Naive thymus-derived CD8-positive, alpha-beta T cell (primary cell): ENCODE measurements at regions not wholly inside any gene's neighbourhood (a gene's known extent, or its start where the extent isn't known, plus 50 kb on each side); places are given as distances from the start of the nearest gene placed in this dataset.
"Not testable (repeated sequence)": the region's sequence is repeated elsewhere in the genome, so short reads cannot be mapped to it uniquely, and the experiment has no call there.

Source experiments
- ATAC-seq, 2 donors: fragments of 150-1000 bp; cut with Tn5 transposase in 1 of 2; sonication (Bioruptor Pico), chemical (Tn5 transposase) in 1 of 2; 1 replicate in 1 of 2; 2 replicates in 1 of 2; pipeline ENCODE4 v1.10.0; 2021; ENCODE audit warnings: mild to moderate bottlenecking in 2 of 2, moderate library complexity in 2 of 2
- POLR2A ChIA-PET: fragments of 350-600 bp; sonication (Branson Sonifier 250); formaldehyde crosslinking; loops from one replicate; lab custom pipeline; 2021; ENCODE audit warnings: antibody characterized with exemption; lab: Charles Lee
- DNase-seq, 10 donors: peaks; one replicate each; pipeline versions ENCODE4 v3.0.0 to v3.0.0-alpha.2; 2020 to 2022
- H3K27ac Mint-ChIP-seq, 10 donors: one replicate each; pipeline ENCODE4 v1.8.0; 2020 to 2022; ENCODE audit warnings: mild to moderate bottlenecking in 10 of 10, mixed read lengths in 10 of 10, moderate library complexity in 4 of 10, inconsistent platforms in 1 of 10
- H3K27me3 Mint-ChIP-seq, 5 donors: one replicate each; pipeline ENCODE4 v1.8.0; 2021 to 2022; ENCODE audit warnings: mixed read lengths in 5 of 5
- H3K36me3 Mint-ChIP-seq, 3 donors: one replicate each; pipeline ENCODE4 v1.8.0; 2020 to 2022; ENCODE audit warnings: mixed read lengths in 3 of 3, mild to moderate bottlenecking in 2 of 3, inconsistent platforms in 1 of 3
- H3K4me1 Mint-ChIP-seq, 4 donors: one replicate each; pipeline ENCODE4 v1.8.0; 2021 to 2022; ENCODE audit warnings: mixed read lengths in 4 of 4
- H3K4me3 Mint-ChIP-seq, 10 donors: one replicate each; pipeline ENCODE4 v1.8.0; 2020 to 2022; ENCODE audit warnings: mild to moderate bottlenecking in 10 of 10, mixed read lengths in 10 of 10, moderate library complexity in 6 of 10, inconsistent platforms in 1 of 10
- H3K9me3 Mint-ChIP-seq, 9 donors: one replicate each; pipeline ENCODE4 v1.8.0; 2020 to 2022; ENCODE audit warnings: mixed read lengths in 9 of 9, mild to moderate bottlenecking in 3 of 9, inconsistent platforms in 1 of 9, moderate library complexity in 1 of 9

DNA sequence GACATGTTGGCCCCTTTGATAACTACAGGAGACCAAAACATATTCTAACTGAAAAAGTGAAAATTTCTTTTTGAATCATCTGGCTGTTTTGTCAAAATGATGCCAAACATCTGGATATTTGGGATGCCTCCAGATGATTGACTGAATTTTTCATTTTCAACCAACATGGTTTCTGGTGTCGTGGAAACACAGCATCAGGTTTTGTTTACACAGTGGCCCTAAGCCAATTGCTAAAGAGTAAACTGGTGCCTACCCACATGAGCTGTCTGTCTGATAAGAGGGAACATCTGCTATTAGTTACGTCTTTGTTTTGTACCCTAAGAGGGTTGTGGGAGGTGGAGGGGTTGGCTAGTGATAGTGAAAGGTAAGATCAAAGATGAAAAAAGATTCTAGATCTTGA is 204.8 kb downstream of the KCNK2 start:
- no peak overlapping the region for H3K4me3 Mint-ChIP-seq
- H3K27me3 Mint-ChIP-seq, result peaks cover 0 to 3% (median 0%) of the 10 kb centered on the region in 5 donors
- POLR2A ChIA-PET, result no interaction called here
- peaks cover 0 to 5% (median 0%) of the 10 kb centered on the region in 3 donors for H3K36me3 Mint-ChIP-seq
- H3K27ac Mint-ChIP-seq, result no peak overlapping the region
- no peak for DNase-seq
- no peaks in the 10 kb centered on the region for H3K4me1 Mint-ChIP-seq
- ATAC-seq, result no peak
- H3K9me3 Mint-ChIP-seq, result peaks cover 0 to 9% (median 2%) of the 10 kb centered on the region in 9 donors

GRCh38 chr1:215290018-215290417 is 207.5 kb downstream of the KCNK2 start:
- H3K9me3 Mint-ChIP-seq, result peaks cover 4 to 21% (median 10%) of the 10 kb centered on the region in 9 donors
- no peak overlapping the region for H3K27ac Mint-ChIP-seq
- H3K4me3 Mint-ChIP-seq, result no peak overlapping the region
- peaks cover 0 to 18% (median 0%) of the 10 kb centered on the region in 3 donors for H3K36me3 Mint-ChIP-seq
- H3K4me1 Mint-ChIP-seq, result no peaks in the 10 kb centered on the region
- DNase-seq (no peak), ATAC-seq (no peak)
- peaks cover 0 to 3% (median 0%) of the 10 kb centered on the region in 5 donors for H3K27me3 Mint-ChIP-seq
- POLR2A ChIA-PET, result no interaction called here

DNA sequence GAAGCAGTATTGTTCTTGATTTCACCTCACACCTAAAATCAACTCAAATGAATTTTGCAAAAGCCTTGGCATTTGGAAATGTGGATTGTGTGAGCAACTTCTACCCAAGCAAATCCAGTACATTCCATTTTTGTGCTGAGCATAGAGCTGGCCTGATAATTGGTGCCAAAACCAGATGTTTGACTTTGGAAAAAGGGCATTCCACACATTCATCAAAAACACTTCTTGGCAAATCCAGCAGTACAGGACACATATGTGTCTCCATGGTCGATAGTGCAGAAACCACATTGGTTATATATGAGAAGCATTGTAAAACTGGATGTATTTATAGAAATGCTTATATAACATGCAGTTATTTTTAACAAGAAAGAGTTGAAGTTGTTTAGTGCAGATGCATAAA is 210.4 kb downstream of the KCNK2 start:
- no peak overlapping the region for H3K4me3 Mint-ChIP-seq
- no peaks in the 10 kb centered on the region for H3K4me1 Mint-ChIP-seq
- H3K36me3 Mint-ChIP-seq, result peaks cover 0 to 24% (median 0%) of the 10 kb centered on the region in 3 donors
- peaks cover 11 to 31% (median 16%) of the 10 kb centered on the region in 9 donors for H3K9me3 Mint-ChIP-seq
- POLR2A ChIA-PET, result no interaction called here
- ATAC-seq (no peak), DNase-seq (no peak)
- H3K27ac Mint-ChIP-seq, result no peak overlapping the region
- peaks cover 0 to 3% (median 0%) of the 10 kb centered on the region in 5 donors for H3K27me3 Mint-ChIP-seq

GRCh38 chr1:215306426-215306825 is 223.9 kb downstream of the KCNK2 start:
- no peak overlapping the region for H3K4me3 Mint-ChIP-seq
- no peaks in the 10 kb centered on the region for H3K36me3 Mint-ChIP-seq
- H3K9me3 Mint-ChIP-seq, result peaks cover 0 to 4% (median 0%) of the 10 kb centered on the region in 9 donors
- POLR2A ChIA-PET, result no interaction called here
- no peaks in the 10 kb centered on the region for H3K4me1 Mint-ChIP-seq
- no peak overlapping the region for H3K27ac Mint-ChIP-seq
- H3K27me3 Mint-ChIP-seq, result no peaks in the 10 kb centered on the region
- ATAC-seq (no peak), DNase-seq (no peak)

GRCh38 chr1:215321802-215322201 is 239.3 kb downstream of the KCNK2 start:
- POLR2A ChIA-PET, result no interaction called here
- Mint-ChIP-seq H3K27me3 (peaks cover 0 to 2% (median 0%) of the 10 kb centered on the region in 5 donors), H3K9me3 (peaks cover 5 to 21% (median 11%) of the 10 kb centered on the region in 9 donors), H3K36me3 (peaks cover 0 to 9% (median 0%) of the 10 kb centered on the region in 3 donors), H3K4me3 (no peak overlapping the region), H3K4me1 (no peaks in the 10 kb centered on the region), H3K27ac (no peak overlapping the region)
- ATAC-seq (no peak), DNase-seq (no peak)

- H3K36me3 Mint-ChIP-seq, DNase-seq, H3K27ac Mint-ChIP-seq, H3K27me3 Mint-ChIP-seq, H3K4me1 Mint-ChIP-seq, H3K4me3 Mint-ChIP-seq, ATAC-seq, POLR2A ChIA-PET: not testable (repeated sequence)
- H3K9me3 Mint-ChIP-seq, result peaks cover 1 to 18% (median 11%) of the 10 kb centered on the region in 9 donors
Observed at GRCh38 chr1:215323992-215324391, 241.5 kb downstream of the KCNK2 start.

GRCh38 chr1:215330426-215330825 is 236.7 kb upstream of the KCTD3 start:
- Mint-ChIP-seq H3K9me3 (peaks cover 0 to 27% (median 0%) of the 10 kb centered on the region in 9 donors), H3K27ac (no peak overlapping the region), H3K4me3 (no peak overlapping the region), H3K36me3 (no peaks in the 10 kb centered on the region), H3K4me1 (no peaks in the 10 kb centered on the region), H3K27me3 (no peaks in the 10 kb centered on the region)
- DNase-seq (no peak), ATAC-seq (no peak)
- POLR2A ChIA-PET, result no interaction called here

DNA sequence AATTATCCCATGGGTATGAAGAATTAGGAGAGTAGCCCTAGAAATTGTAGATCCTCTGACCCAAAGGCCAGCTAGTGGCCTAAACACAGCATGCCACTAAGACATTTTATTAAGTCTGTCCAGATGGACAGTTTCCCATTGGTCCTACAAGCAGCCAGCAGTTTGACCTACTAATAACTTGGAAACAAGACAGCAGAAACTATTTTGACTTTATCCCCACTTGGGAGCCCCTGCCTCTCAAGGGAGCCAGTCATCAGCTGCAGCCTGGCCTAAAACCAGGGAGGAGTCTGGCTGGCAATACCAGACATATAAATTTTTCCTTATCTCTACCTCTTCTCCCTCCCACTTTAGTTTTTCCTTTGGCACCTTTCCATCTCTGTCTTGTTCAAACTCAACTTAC is 222.6 kb upstream of the KCTD3 start:
- Mint-ChIP-seq H3K27ac (no peak overlapping the region), H3K4me1 (no peaks in the 10 kb centered on the region), H3K4me3 (no peak overlapping the region), H3K27me3 (peaks cover 0 to 10% (median 2%) of the 10 kb centered on the region in 5 donors), H3K9me3 (peaks cover 0 to 3% (median 0%) of the 10 kb centered on the region in 9 donors), H3K36me3 (no peaks in the 10 kb centered on the region)
- POLR2A ChIA-PET, result no interaction called here
- ATAC-seq (no peak), DNase-seq (no peak)

DNA sequence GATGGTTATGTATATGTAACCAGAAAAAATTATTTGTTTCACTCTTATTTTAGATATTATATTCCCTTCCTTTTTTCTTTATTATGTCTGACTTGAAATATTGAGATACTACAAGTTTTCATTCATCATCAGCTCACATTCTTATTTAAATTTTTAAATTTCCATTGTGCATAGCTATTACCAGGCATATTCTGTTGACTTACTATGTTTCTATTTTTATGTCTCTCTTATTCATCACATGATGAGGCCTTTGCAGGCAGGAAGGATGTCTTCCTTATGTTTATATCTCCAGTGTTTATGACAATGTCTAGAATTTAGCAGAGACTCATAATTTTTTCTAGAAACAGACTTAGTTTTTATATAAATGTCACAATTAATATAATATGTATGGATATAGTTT is 221.9 kb upstream of the KCTD3 start:
- Mint-ChIP-seq H3K4me3 (no peak overlapping the region), H3K9me3 (peaks cover 0 to 2% (median 0%) of the 10 kb centered on the region in 9 donors), H3K27me3 (peaks cover 0 to 6% (median 2%) of the 10 kb centered on the region in 5 donors), H3K27ac (no peak overlapping the region), H3K4me1 (no peaks in the 10 kb centered on the region), H3K36me3 (no peaks in the 10 kb centered on the region)
- POLR2A ChIA-PET, result no interaction called here
- ATAC-seq, result no peak
- DNase-seq, result no peak

GRCh38 chr1:215345766-215346165 is 221.3 kb upstream of the KCTD3 start:
- Mint-ChIP-seq H3K27ac (no peak overlapping the region), H3K4me3 (no peak overlapping the region), H3K4me1 (no peaks in the 10 kb centered on the region), H3K27me3 (peaks cover 0 to 8% (median 2%) of the 10 kb centered on the region in 5 donors), H3K36me3 (no peaks in the 10 kb centered on the region), H3K9me3 (peaks cover 0 to 1% (median 0%) of the 10 kb centered on the region in 9 donors)
- POLR2A ChIA-PET, result no interaction called here
- DNase-seq (no peak), ATAC-seq (no peak)

DNA sequence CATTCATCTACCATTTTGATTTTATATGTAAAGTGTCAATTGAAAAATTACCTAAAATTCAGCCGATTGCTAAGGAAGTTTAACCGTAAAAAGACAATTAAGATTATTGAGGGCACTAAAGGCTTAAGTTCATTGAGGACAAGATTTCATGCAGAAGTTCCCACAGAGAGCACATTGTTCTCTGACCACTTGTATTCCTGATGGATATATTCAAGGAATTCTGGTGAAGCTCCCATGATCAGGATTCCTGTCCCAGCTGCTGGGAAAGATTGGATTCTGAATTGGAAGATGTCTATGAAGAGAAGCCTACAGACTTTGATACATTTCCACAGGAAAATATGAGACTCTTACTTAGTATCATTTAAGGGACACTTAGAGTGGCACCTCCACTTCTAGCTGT is 209.2 kb upstream of the KCTD3 start:
- Mint-ChIP-seq H3K9me3 (peaks cover 0 to 6% (median 0%) of the 10 kb centered on the region in 9 donors), H3K4me3 (no peak overlapping the region), H3K27ac (no peak overlapping the region), H3K27me3 (no peaks in the 10 kb centered on the region), H3K36me3 (no peaks in the 10 kb centered on the region), H3K4me1 (peaks cover 0 to 7% (median 1%) of the 10 kb centered on the region in 4 donors)
- POLR2A ChIA-PET, result no interaction called here
- ATAC-seq (no peak), DNase-seq (no peak)

- H3K27ac Mint-ChIP-seq, result no peak overlapping the region
- no peaks in the 10 kb centered on the region for H3K27me3 Mint-ChIP-seq
- H3K4me1 Mint-ChIP-seq, result peaks cover 0 to 7% (median 1%) of the 10 kb centered on the region in 4 donors
- H3K9me3 Mint-ChIP-seq, result peaks cover 0 to 6% (median 2%) of the 10 kb centered on the region in 9 donors
- ATAC-seq, result no peak
- POLR2A ChIA-PET, result no interaction called here
- H3K4me3 Mint-ChIP-seq, result no peak overlapping the region
- no peaks in the 10 kb centered on the region for H3K36me3 Mint-ChIP-seq
- DNase-seq, result no peak
Observed at GRCh38 chr1:215358356-215358755, 208.7 kb upstream of the KCTD3 start.

GRCh38 chr1:215360031-215360430 is 207.1 kb upstream of the KCTD3 start:
- POLR2A ChIA-PET, result no interaction called here
- H3K36me3 Mint-ChIP-seq, result no peaks in the 10 kb centered on the region
- peaks cover 0 to 3% (median 0%) of the 10 kb centered on the region in 5 donors for H3K27me3 Mint-ChIP-seq
- H3K27ac Mint-ChIP-seq, result no peak overlapping the region
- ATAC-seq, result no peak
- no peak for DNase-seq
- no peaks in the 10 kb centered on the region for H3K4me1 Mint-ChIP-seq
- no peak overlapping the region for H3K4me3 Mint-ChIP-seq
- peaks cover 0 to 12% (median 4%) of the 10 kb centered on the region in 9 donors for H3K9me3 Mint-ChIP-seq

DNA sequence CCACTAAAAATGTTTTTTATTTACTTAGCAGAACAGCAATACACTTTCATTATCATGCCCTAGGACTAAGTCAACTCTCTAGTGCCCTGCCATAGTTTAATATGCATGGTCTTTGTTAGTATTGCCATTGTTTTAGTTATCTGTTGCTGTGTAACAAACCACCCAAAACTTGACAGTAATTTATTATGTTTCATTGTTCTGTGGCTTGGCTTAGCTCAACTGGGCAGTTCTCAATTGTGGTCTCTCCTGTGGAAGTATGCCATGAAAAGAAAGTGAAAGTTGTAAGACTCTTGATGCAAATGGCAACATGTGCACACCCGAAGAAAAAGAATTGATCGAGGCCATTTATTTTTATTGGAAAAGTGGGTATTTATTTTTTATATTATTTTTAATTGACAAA is 206.3 kb upstream of the KCTD3 start:
- ATAC-seq, result no peak
- POLR2A ChIA-PET, result no interaction called here
- Mint-ChIP-seq H3K36me3 (no peaks in the 10 kb centered on the region), H3K27ac (no peak overlapping the region), H3K9me3 (peaks cover 0 to 12% (median 4%) of the 10 kb centered on the region in 9 donors), H3K27me3 (peaks cover 0 to 3% (median 0%) of the 10 kb centered on the region in 5 donors), H3K4me3 (no peak overlapping the region), H3K4me1 (no peaks in the 10 kb centered on the region)
- no peak for DNase-seq
